HFFc6 (cell line): ENCODE measurements at regions not wholly inside any gene's neighbourhood (a gene's known extent, or its start where the extent isn't known, plus 50 kb on each side); places are given as distances from the start of the nearest gene placed in this dataset.

Experiments used
- DNase-seq: peaks from one replicate; pipeline ENCODE4 v3.0.0-alpha.2; 2018
- H3K27ac Mint-ChIP-seq: 2 replicates; pipeline ENCODE4 v1.8.0; 2020; ENCODE audit warnings: mild to moderate bottlenecking, mixed read lengths
- H3K27me3 Mint-ChIP-seq: 2 replicates; pipeline ENCODE4 v1.8.0; 2021; ENCODE audit warnings: mild to moderate bottlenecking, moderate library complexity, mixed read lengths; ENCODE audit not compliant: insufficient read depth
- H3K36me3 Mint-ChIP-seq: 2 replicates; pipeline ENCODE4 v1.8.0; 2021; ENCODE audit warnings: low read depth, mixed read lengths
- H3K4me1 Mint-ChIP-seq: 2 replicates; pipeline ENCODE4 v1.8.0; 2020; ENCODE audit warnings: low read depth, mixed read lengths
- H3K4me3 Mint-ChIP-seq: 2 replicates; pipeline ENCODE4 v1.8.0; 2020; ENCODE audit warnings: mild to moderate bottlenecking, moderate library complexity, mixed read lengths
- H3K9me3 Mint-ChIP-seq: 2 replicates; pipeline ENCODE4 v1.8.0; 2020; ENCODE audit warnings: mild to moderate bottlenecking, mixed read lengths
- CTCF ChIP-seq: fragments of 200-600 bp; sonication (generic); IDR thresholded peaks from 2 replicates; pipeline ENCODE4 v1.5.0; 2021; ENCODE audit warnings: antibody characterized with exemption, mild to moderate bottlenecking

- no peak overlapping the region for H3K4me3 Mint-ChIP-seq
- TF ChIP-seq CTCF, result no peak
- H3K27me3 Mint-ChIP-seq, result no peaks in the 10 kb centered on the region
- no peak for DNase-seq
- H3K27ac Mint-ChIP-seq, result no peak overlapping the region
- H3K9me3 Mint-ChIP-seq, result peaks cover 50% of the 10 kb centered on the region
- peaks cover 4% of the 10 kb centered on the region; the same call in 1 of the 2 replicates for H3K36me3 Mint-ChIP-seq
- H3K4me1 Mint-ChIP-seq, result no peaks in the 10 kb centered on the region
Observed at GRCh38 chr13:80551650-80552497, 210.9 kb upstream of the SPRY2 start.

- Mint-ChIP-seq H3K4me1 (no peaks in the 10 kb centered on the region), H3K4me3 (no peak overlapping the region), H3K27me3 (no peaks in the 10 kb centered on the region)
Observed at GRCh38 chr13:80550971-80551441, 210.1 kb upstream of the SPRY2 start.

GRCh38 chr13:80548915-80549314, 208.0 kb upstream of the SPRY2 start:
- no peak for TF ChIP-seq CTCF
- DNase-seq, result no peak
- Mint-ChIP-seq H3K9me3 (peaks cover 53% of the 10 kb centered on the region), H3K36me3 (peaks cover 4% of the 10 kb centered on the region; the same call in 1 of the 2 replicates), H3K27me3 (no peaks in the 10 kb centered on the region), H3K27ac (no peak overlapping the region), H3K4me3 (no peak overlapping the region), H3K4me1 (no peaks in the 10 kb centered on the region)

More at GRCh38 chr13:80550971-80551441, 210.1 kb upstream of the SPRY2 start:
- DNase-seq, result no peak
- H3K36me3 Mint-ChIP-seq, result peaks cover 4% of the 10 kb centered on the region; the same call in 1 of the 2 replicates
- no peak overlapping the region for H3K27ac Mint-ChIP-seq
- TF ChIP-seq CTCF, result no peak
- H3K9me3 Mint-ChIP-seq, result peaks cover 45% of the 10 kb centered on the region

GRCh38 chr13:80547885-80548825, 207.2 kb upstream of the SPRY2 start:
- H3K36me3 Mint-ChIP-seq, result peaks cover 4% of the 10 kb centered on the region; the same call in 1 of the 2 replicates
- no peak for DNase-seq
- no peak overlapping the region for H3K27ac Mint-ChIP-seq
- H3K4me1 Mint-ChIP-seq, result no peaks in the 10 kb centered on the region
- no peak for TF ChIP-seq CTCF
- H3K9me3 Mint-ChIP-seq, result peaks cover 53% of the 10 kb centered on the region
- no peaks in the 10 kb centered on the region for H3K27me3 Mint-ChIP-seq
- no peak overlapping the region for H3K4me3 Mint-ChIP-seq

DNA sequence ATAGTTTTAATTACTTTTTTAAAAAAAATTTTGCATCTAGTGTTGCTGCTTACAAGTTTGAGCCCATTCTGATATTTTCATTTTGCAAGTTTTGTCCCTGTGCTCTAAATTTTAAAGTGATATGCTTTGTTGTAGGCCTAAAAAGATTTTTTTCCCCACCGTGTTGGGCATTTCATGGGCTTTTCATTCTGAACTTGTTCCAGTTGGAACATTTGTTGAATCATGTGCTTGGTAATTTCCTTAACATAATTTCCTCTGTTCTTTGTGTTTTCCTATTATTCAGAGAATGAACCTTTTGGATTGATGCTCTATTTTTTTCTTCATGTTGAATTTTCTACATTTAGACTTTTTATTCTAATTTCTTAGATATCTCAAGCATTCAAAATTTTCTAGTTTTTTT, 206.4 kb upstream of the SPRY2 start:
- Mint-ChIP-seq H3K4me3 (no peak overlapping the region), H3K36me3 (peaks cover 4% of the 10 kb centered on the region; the same call in 1 of the 2 replicates), H3K27me3 (no peaks in the 10 kb centered on the region), H3K27ac (no peak overlapping the region), H3K4me1 (no peaks in the 10 kb centered on the region), H3K9me3 (peaks cover 56% of the 10 kb centered on the region)
- no peak for TF ChIP-seq CTCF
- DNase-seq, result no peak
